HepG2 (cell line): ENCODE measurements at regions not wholly inside any gene's neighbourhood (a gene's known extent, or its start where the extent isn't known, plus 50 kb on each side); places are given as distances from the start of the nearest gene placed in this dataset.

Experiments
- ATAC-seq: fragments of 200-7000 bp; cut with Tn5 transposase; 3 replicates; pipeline ENCODE4 v1.9.1; 2020; ENCODE audit warnings: mild to moderate bottlenecking, moderate library complexity
- BruUV-seq: library from RNA; stranded (reverse); fragments of 400-500 nt; replicated peaks from 2 replicates; lab custom pipeline; 2021; lab: Mats Ljungman, UMichigan
- CTCF ChIA-PET: fragments of 300-600 bp; formaldehyde crosslinking; extraction: SDS; loops from one replicate; lab custom pipeline; 2021; ENCODE audit warnings: low total read pairs, inconsistent platforms, low intra/inter-chr PET ratio; lab: Yijun Ruan, JAX
- POLR2A ChIA-PET: fragments of 350-600 bp; sonication (Branson Sonifier 250); formaldehyde crosslinking; loops from one replicate; lab custom pipeline; 2020; ENCODE audit warnings: antibody characterized with exemption, inconsistent platforms; lab: Yijun Ruan, JAX
- DNase-seq: peaks from one replicate; pipeline ENCODE4 v3.0.0-alpha.2; 2015; ENCODE audit warnings: low spot score
- FAIRE-seq: peaks from 3 replicates; lab custom pipeline; 2011; peaks lifted over from hg19 to GRCh38; lab: Jason Lieb, UNC
- H2AFZ ChIP-seq: one replicate; pipeline ENCODE4 v1.6.1; 2011; ENCODE audit warnings: low read length, inconsistent platforms
- H3K27ac ChIP-seq: fragments of 300-600 bp; 3 replicates; pipeline ENCODE4 v1.8.0; 2011; ENCODE audit warnings: mixed run types, mild to moderate bottlenecking, mixed read lengths, low read length, inconsistent platforms; ENCODE audit not compliant: insufficient read depth; ENCODE audit errors: extremely low read length
- H3K27me3 ChIP-seq, 2 experiments: fragments of 200-600 bp in 1 of 2; 2 replicates in 1 of 2; 3 replicates in 1 of 2; pipeline versions ENCODE4 v1.6.0 to v1.8.0; 2011; ENCODE audit warnings: low read length in 2 of 2, mild to moderate bottlenecking in 2 of 2, moderate library complexity in 2 of 2, inconsistent platforms in 1 of 2; ENCODE audit not compliant: insufficient read depth in 2 of 2, control insufficient read depth in 1 of 2
- H3K36me3 ChIP-seq, 2 experiments: fragments of 200-600 bp in 1 of 2; replicated peaks in 1 of 2; 2 replicates in 1 of 2; 3 replicates in 1 of 2; pipeline versions ENCODE4 v1.5.1 to v1.8.0; 2011; ENCODE audit warnings: low read length in 2 of 2, inconsistent platforms in 1 of 2; ENCODE audit not compliant: insufficient read depth in 2 of 2, control insufficient read depth in 1 of 2
- H3K4me1 ChIP-seq: 2 replicates; pipeline ENCODE4 v1.5.1; 2012; ENCODE audit warnings: low read length, inconsistent platforms; ENCODE audit not compliant: insufficient read depth
- H3K4me2 ChIP-seq: 2 replicates; pipeline ENCODE4 v1.6.0; 2011; ENCODE audit warnings: low read depth, low read length, inconsistent platforms
- H3K4me3 ChIP-seq, 3 experiments: fragments of 200-600 bp in 1 of 3; sonication (generic), shearing (Covaris generic) in 1 of 3; replicated peaks in 1 of 3; 2 replicates each; pipeline ENCODE4 v1.5.1; 2011 to 2016; ENCODE audit warnings: low read length in 3 of 3, inconsistent platforms in 2 of 3, low read depth in 2 of 3, mild to moderate bottlenecking in 2 of 3, control low read depth in 1 of 3, mixed read lengths in 1 of 3; ENCODE audit not compliant: insufficient read depth in 1 of 3
- H3K79me2 ChIP-seq: one replicate; pipeline ENCODE4 v1.6.1; 2011; ENCODE audit warnings: low read length, inconsistent platforms; ENCODE audit not compliant: insufficient read depth
- H3K9ac ChIP-seq: 2 replicates; pipeline ENCODE4 v1.6.0; 2011; ENCODE audit warnings: mild to moderate bottlenecking, low read depth, low read length, inconsistent platforms; ENCODE audit not compliant: insufficient read depth
- H3K9me3 ChIP-seq: 2 replicates; pipeline ENCODE4 v1.5.1; 2012; ENCODE audit warnings: mild to moderate bottlenecking, low read length
- H4K20me1 ChIP-seq: 2 replicates; pipeline ENCODE4 v1.6.0; 2011; ENCODE audit warnings: inconsistent platforms, mild to moderate bottlenecking, low read length, moderate library complexity; ENCODE audit not compliant: insufficient read depth
- FOXA3 ChIP-seq: IDR thresholded peaks from 2 replicates; pipeline ENCODE4 v1.6.1; 2016; ENCODE audit warnings: missing genetic modification reagents, missing compliant biosample characterization
- FOXP1 ChIP-seq, 2 experiments: fragments of 450-650 bp in 1 of 2; IDR thresholded peaks; 2 replicates each; pipeline ENCODE4 v1.6.1; 2017 to 2018; ENCODE audit warnings: antibody characterized with exemption in 1 of 2
- HOXA5 ChIP-seq: sonication (generic); formaldehyde crosslinking; IDR thresholded peaks from 2 replicates; pipeline ENCODE4 v1.4.0; 2020; ENCODE audit warnings: missing genetic modification reagents
- KLF16 ChIP-seq, 2 experiments: sonication (generic) in 1 of 2; formaldehyde crosslinking in 1 of 2; IDR thresholded peaks; 2 replicates each; pipeline versions ENCODE4 v1.6.1 to v1.8.0; 2016 to 2023; ENCODE audit warnings: missing genetic modification reagents in 2 of 2, missing compliant biosample characterization in 1 of 2
- KLF9 ChIP-seq: IDR thresholded peaks from 2 replicates; pipeline ENCODE4 v1.6.1; 2016; ENCODE audit warnings: low read depth
- MAF1 ChIP-seq: sonication (generic); formaldehyde crosslinking; IDR thresholded peaks from 2 replicates; pipeline ENCODE4 v1.5.0; 2020; ENCODE audit warnings: missing genetic modification reagents, borderline replicate concordance
- NCOA5 ChIP-seq: sonication (generic); formaldehyde crosslinking; IDR thresholded peaks from 2 replicates; pipeline ENCODE4 v1.4.0; 2020; ENCODE audit warnings: missing genetic modification reagents
- NFKB2 ChIP-seq: sonication (generic); formaldehyde crosslinking; IDR thresholded peaks from 2 replicates; pipeline ENCODE4 v1.4.0; 2020; ENCODE audit warnings: missing genetic modification reagents, borderline replicate concordance
- POLR2AphosphoS5 ChIP-seq: IDR thresholded peaks from 2 replicates; pipeline ENCODE4 v1.6.1; 2012; ENCODE audit warnings: low read depth, low read length
- RNF219 ChIP-seq: sonication (generic); formaldehyde crosslinking; IDR thresholded peaks from 2 replicates; pipeline ENCODE4 v1.5.0; 2020; ENCODE audit warnings: mild to moderate bottlenecking, missing genetic modification reagents
- SIX1 ChIP-seq: sonication (generic); formaldehyde crosslinking; IDR thresholded peaks from 2 replicates; pipeline ENCODE4 v1.4.0; 2020; ENCODE audit warnings: missing genetic modification reagents, borderline replicate concordance
- TCF7L2 ChIP-seq: IDR thresholded peaks from 2 replicates; pipeline ENCODE4 v1.6.1; 2011; ENCODE audit warnings: mild to moderate bottlenecking, low read depth, low read length, moderate library complexity
- THAP11 ChIP-seq: IDR thresholded peaks from 2 replicates; pipeline ENCODE4 v1.6.1; 2016; ENCODE audit warnings: missing biosample characterization, missing genetic modification reagents
- ZFP1 ChIP-seq: IDR thresholded peaks from 2 replicates; pipeline ENCODE4 v1.6.1; 2016
- ZNF333 ChIP-seq: sonication (generic); formaldehyde crosslinking; IDR thresholded peaks from 2 replicates; pipeline ENCODE4 v1.4.0; 2020; ENCODE audit warnings: mild to moderate bottlenecking, missing genetic modification reagents, borderline replicate concordance
- ZNF609 ChIP-seq: sonication (generic); formaldehyde crosslinking; IDR thresholded peaks from 2 replicates; pipeline ENCODE4 v1.4.0; 2020; ENCODE audit warnings: mild to moderate bottlenecking, missing genetic modification reagents, borderline replicate concordance
- WGBS: methylation state at CpG from one replicate; pipeline ENCODE4 v1.1.6; 2017; ENCODE audit warnings: low lambda C conversion rate; 5-methylcytosine and 5-hydroxymethylcytosine counted together
- in situ Hi-C: cut with HindIII; loops from 2 replicates; pipeline ENCODE4 v1.10.0; 2017; ENCODE audit warnings: low pct_unique_long_range_greater_than_20kb; ENCODE audit not compliant: extremely low pct_ligation_motif_present
- intact Hi-C: fragments of 100-400 bp; cut with micrococcal nuclease; formaldehyde crosslinking; loops from one replicate; pipeline ENCODE4 v1.10.0; 2022; ENCODE audit not compliant: unreplicated experiment

- Histone ChIP-seq H3K9me3 (no peaks in the 10 kb centered on the region), H3K9ac (no peak overlapping the region), H4K20me1 (no peaks in the 10 kb centered on the region), H3K27me3 (no peaks in the 10 kb centered on the region), H3K79me2 (no peaks in the 10 kb centered on the region), H3K4me2 (no peak overlapping the region), H3K4me3 (no peak overlapping the region), H3K36me3 (no peaks in the 10 kb centered on the region), H2AFZ (no peak overlapping the region), H3K27ac (no peak overlapping the region), H3K4me1 (no peaks in the 10 kb centered on the region)
- POLR2A ChIA-PET, result no interaction called here
- FAIRE-seq, result no peak
- in situ Hi-C loops, result no loop called here
- BruUV-seq, result no TSS peak
- TF ChIP-seq THAP11 (no peak), SIX1 (CRISPR knock-in tag) (no peak), ZFP1 (CRISPR knock-in tag) (no peak), FOXP1 (IDR thresholded peaks at IDR 0.05) (no peak), FOXP1 (CRISPR knock-in tag; IDR thresholded peaks at IDR 0.05) (no peak), FOXA3 (no peak), MAF1 (CRISPR knock-in tag) (no peak), ZNF333 (no peak), NCOA5 (CRISPR knock-in tag) (no peak)
- intact Hi-C loops, result no loop called here
- CTCF ChIA-PET, result no interaction called here
- no peak for ATAC-seq
- no peak for DNase-seq
- WGBS, result 27% methylated on average over 2 of the region's 2 CpGs
Measured at GRCh38 chr4:98712607-98713006, 54.2 kb upstream of the TSPAN5 start.

GRCh38 chr4:98711526-98711925 is 53.1 kb upstream of the TSPAN5 start:
- Histone ChIP-seq H2AFZ (no peak overlapping the region), H4K20me1 (no peaks in the 10 kb centered on the region), H3K9ac (no peak overlapping the region), H3K9me3 (no peaks in the 10 kb centered on the region), H3K79me2 (no peaks in the 10 kb centered on the region), H3K36me3 (no peaks in the 10 kb centered on the region), H3K27me3 (no peaks in the 10 kb centered on the region), H3K4me2 (no peak overlapping the region), H3K4me3 (no peak overlapping the region), H3K27ac (no peak overlapping the region), H3K4me1 (no peaks in the 10 kb centered on the region)
- ATAC-seq (no peak), DNase-seq (no peak), FAIRE-seq (no peak)
- intact Hi-C loops (no loop called here), in situ Hi-C loops (no loop called here)
- ChIA-PET CTCF (no interaction called here), POLR2A (no interaction called here)
- BruUV-seq, result no TSS peak
- TF ChIP-seq TCF7L2, result no peak
- no peak for TF ChIP-seq HOXA5
- TF ChIP-seq RNF219 (CRISPR knock-in tag), result no peak
- no peak for TF ChIP-seq ZNF609 (CRISPR knock-in tag)
- TF ChIP-seq KLF16 (CRISPR knock-in tag; IDR thresholded peaks at IDR 0.05), result no peak
- TF ChIP-seq KLF9 (CRISPR knock-in tag), result no peak
- no peak for TF ChIP-seq POLR2AphosphoS5
- TF ChIP-seq NFKB2 (CRISPR knock-in tag), result no peak
